ENCODE measurements at regions not wholly inside any gene's neighbourhood (a gene's known extent, or its start where the extent isn't known, plus 50 kb on each side); places are given as distances from the start of the nearest gene placed in this dataset.

DNA sequence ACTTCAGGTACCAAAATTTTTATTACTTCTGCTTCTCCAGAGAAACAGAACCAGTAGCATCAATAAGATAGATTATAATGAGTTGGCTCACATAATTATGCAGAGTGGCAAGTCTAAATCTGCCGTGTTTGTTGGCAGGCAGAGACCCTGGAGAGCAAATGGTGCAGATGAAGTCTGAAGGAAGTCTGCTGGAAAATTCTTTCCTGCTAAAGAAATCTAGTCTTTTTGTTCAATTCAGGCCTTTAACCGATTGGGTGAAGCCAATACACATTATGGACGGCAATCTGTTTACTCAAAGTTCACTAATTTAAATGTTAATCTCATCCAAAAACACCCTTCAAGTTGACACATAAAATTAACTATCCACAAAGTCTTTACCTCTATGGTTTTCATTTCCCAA, 156.0 kb downstream of the TBX22 start:
- H3K56ac ChIP-seq (ENCODE audit: extremely low read depth, insufficient read depth, low read length): no peak overlapping the region
- H2BK5ac ChIP-seq (ENCODE audit: low read depth, low read length, poor library complexity, severe bottlenecking): no peak overlapping the region
- no peak overlapping the region for H2BK120ac ChIP-seq (ENCODE audit: low read depth, low read length)
- intact Hi-C loops (cut with micrococcal nuclease): no loop called here
- H4K20me1 ChIP-seq (ENCODE audit: insufficient read depth, low read length): no peaks in the 10 kb centered on the region
- ChIA-PET POLR2A (ENCODE audit: unreplicated experiment) (no interaction called here), CTCF (no interaction called here)
- H3K9ac ChIP-seq (ENCODE audit: low read depth, low read length): no peak overlapping the region
- no peak overlapping the region for H3K23ac ChIP-seq (ENCODE audit: low read depth, low read length)
- no peak for TF ChIP-seq RCOR1 (IDR thresholded peaks at IDR 0.05; ENCODE audit: insufficient replicate concordance, low read length)
- no peak for TF ChIP-seq MXI1 (IDR thresholded peaks at IDR 0.05; ENCODE audit: borderline replicate concordance, low read depth, low read length)
- TF ChIP-seq POLR2A (IDR thresholded peaks at IDR 0.05; ENCODE audit: low read depth, low read length): no peak
- no peak for TF ChIP-seq SMC3 (IDR thresholded peaks at IDR 0.05; ENCODE audit: low read depth, low read length)
- no peak for TF ChIP-seq RAD21 (IDR thresholded peaks at IDR 0.05; ENCODE audit: low read length)
- TF ChIP-seq, protein P1, sequence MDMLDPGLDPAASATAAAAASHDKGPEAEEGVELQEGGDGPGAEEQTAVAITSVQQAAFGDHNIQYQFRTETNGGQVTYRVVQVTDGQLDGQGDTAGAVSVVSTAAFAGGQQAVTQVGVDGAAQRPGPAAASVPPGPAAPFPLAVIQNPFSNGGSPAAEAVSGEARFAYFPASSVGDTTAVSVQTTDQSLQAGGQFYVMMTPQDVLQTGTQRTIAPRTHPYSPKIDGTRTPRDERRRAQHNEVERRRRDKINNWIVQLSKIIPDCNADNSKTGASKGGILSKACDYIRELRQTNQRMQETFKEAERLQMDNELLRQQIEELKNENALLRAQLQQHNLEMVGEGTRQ (IDR thresholded peaks at IDR 0.05; ENCODE audit: low read depth, low read length): no peak
- TF ChIP-seq MAZ (IDR thresholded peaks at IDR 0.05; ENCODE audit: borderline replicate concordance, low read depth, low read length): no peak
- TF ChIP-seq, protein P2, sequence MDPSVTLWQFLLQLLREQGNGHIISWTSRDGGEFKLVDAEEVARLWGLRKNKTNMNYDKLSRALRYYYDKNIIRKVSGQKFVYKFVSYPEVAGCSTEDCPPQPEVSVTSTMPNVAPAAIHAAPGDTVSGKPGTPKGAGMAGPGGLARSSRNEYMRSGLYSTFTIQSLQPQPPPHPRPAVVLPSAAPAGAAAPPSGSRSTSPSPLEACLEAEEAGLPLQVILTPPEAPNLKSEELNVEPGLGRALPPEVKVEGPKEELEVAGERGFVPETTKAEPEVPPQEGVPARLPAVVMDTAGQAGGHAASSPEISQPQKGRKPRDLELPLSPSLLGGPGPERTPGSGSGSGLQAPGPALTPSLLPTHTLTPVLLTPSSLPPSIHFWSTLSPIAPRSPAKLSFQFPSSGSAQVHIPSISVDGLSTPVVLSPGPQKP (IDR thresholded peaks at IDR 0.05; ENCODE audit: borderline replicate concordance, low read depth, low read length): no peak
- TF ChIP-seq BHLHE40 (IDR thresholded peaks at IDR 0.05; ENCODE audit: low read depth, low read length): no peak
- TF ChIP-seq, protein P3, sequence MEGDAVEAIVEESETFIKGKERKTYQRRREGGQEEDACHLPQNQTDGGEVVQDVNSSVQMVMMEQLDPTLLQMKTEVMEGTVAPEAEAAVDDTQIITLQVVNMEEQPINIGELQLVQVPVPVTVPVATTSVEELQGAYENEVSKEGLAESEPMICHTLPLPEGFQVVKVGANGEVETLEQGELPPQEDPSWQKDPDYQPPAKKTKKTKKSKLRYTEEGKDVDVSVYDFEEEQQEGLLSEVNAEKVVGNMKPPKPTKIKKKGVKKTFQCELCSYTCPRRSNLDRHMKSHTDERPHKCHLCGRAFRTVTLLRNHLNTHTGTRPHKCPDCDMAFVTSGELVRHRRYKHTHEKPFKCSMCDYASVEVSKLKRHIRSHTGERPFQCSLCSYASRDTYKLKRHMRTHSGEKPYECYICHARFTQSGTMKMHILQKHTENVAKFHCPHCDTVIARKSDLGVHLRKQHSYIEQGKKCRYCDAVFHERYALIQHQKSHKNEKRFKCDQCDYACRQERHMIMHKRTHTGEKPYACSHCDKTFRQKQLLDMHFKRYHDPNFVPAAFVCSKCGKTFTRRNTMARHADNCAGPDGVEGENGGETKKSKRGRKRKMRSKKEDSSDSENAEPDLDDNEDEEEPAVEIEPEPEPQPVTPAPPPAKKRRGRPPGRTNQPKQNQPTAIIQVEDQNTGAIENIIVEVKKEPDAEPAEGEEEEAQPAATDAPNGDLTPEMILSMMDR (conservative IDR thresholded peaks at IDR 0.05; ENCODE audit: low read depth, low read length): no peak
- TF ChIP-seq CHD1 (IDR thresholded peaks at IDR 0.05; ENCODE audit: low read depth, low read length): no peak
- TF ChIP-seq FOS (IDR thresholded peaks at IDR 0.05; ENCODE audit: low read depth, low read length): no peak
- H3K36me3 ChIP-seq (ENCODE audit: control insufficient read depth, insufficient read depth, low read length): no peaks in the 10 kb centered on the region
- ATAC-seq (ENCODE audit: low read depth) (no peak), DNase-seq (no peak)
- in situ Hi-C loops (cut with MboI; ENCODE audit: low sequenced_read_pairs): no loop called here
- no peaks in the 10 kb centered on the region for H3K9me1 ChIP-seq (ENCODE audit: insufficient read depth, low read length)
- no TSS peak for BruUV-seq (replicated peaks)
- H3K4me2 ChIP-seq (ENCODE audit: low read depth, low read length): no peak overlapping the region
- H3K18ac ChIP-seq (ENCODE audit: low read depth, low read length): no peak overlapping the region
- no peak overlapping the region for H3K27ac ChIP-seq (ENCODE audit: insufficient read depth, low read length)
- no peak overlapping the region for H2BK20ac ChIP-seq (ENCODE audit: low read depth, low read length)
- H4K8ac ChIP-seq (ENCODE audit: low read depth in 2 of 2, low read length in 2 of 2): no peak overlapping the region
- H4K91ac ChIP-seq (ENCODE audit: insufficient read depth, low read depth, low read length): no peak overlapping the region
- no peak overlapping the region for H4K5ac ChIP-seq (ENCODE audit: low read depth, low read length)
- no peak overlapping the region for H3K14ac ChIP-seq (replicated peaks; ENCODE audit: low read depth, low read length)
- no peak overlapping the region for H2AK9ac ChIP-seq (replicated peaks; ENCODE audit: low read depth, low read length, poor library complexity)
- no peak overlapping the region for H3K4me3 ChIP-seq (ENCODE audit: insufficient read depth, low read depth, low read length)
- no peaks in the 10 kb centered on the region for H3K4me1 ChIP-seq (ENCODE audit: control insufficient read depth, insufficient read depth, low read length)
- dilution Hi-C loops (cut with HindIII; ENCODE audit: low sequenced_read_pairs, unreplicated experiment): no loop called here
- no peak overlapping the region for H2AFZ ChIP-seq (replicated peaks; ENCODE audit: low read length, poor library complexity)
- no peaks in the 10 kb centered on the region for H3K27me3 ChIP-seq (ENCODE audit: control insufficient read depth, insufficient read depth, low read length)
- 0% methylated on average over 1 of the region's 3 CpGs; no CpG with 5 or more reads in 1 of the 2 experiments for WGBS, 2 experiments (ENCODE audit: extremely low coverage in 2 of 2, insufficient read length in 1 of 2)
- H2BK15ac ChIP-seq (ENCODE audit: low read depth, low read length): no peak overlapping the region
- no peak overlapping the region for H3K4ac ChIP-seq (ENCODE audit: low read depth, low read length)
- no peaks in the 10 kb centered on the region for H3K9me3 ChIP-seq (ENCODE audit: control insufficient read depth, insufficient read depth, low read length)
- H3K79me1 ChIP-seq (ENCODE audit: low read depth in 1 of 2, low read length in 2 of 2): no peaks in the 10 kb centered on the region
- no peak overlapping the region for H2AK5ac ChIP-seq (ENCODE audit: low read depth, low read length)
